NCI-H1105 (cell line): ENCODE measurements at regions not wholly inside any gene's neighbourhood (a gene's known extent, or its start where the extent isn't known, plus 50 kb on each side); places are given as distances from the start of the nearest gene placed in this dataset.
"Not testable (repeated sequence)": the region's sequence is repeated elsewhere in the genome, so short reads cannot be mapped to it uniquely, and the experiment has no call there.

Experiments used
- DNase-seq: peaks from one replicate; lab custom pipeline; 2025; lab: John Stamatoyannopoulos, UW

DNA sequence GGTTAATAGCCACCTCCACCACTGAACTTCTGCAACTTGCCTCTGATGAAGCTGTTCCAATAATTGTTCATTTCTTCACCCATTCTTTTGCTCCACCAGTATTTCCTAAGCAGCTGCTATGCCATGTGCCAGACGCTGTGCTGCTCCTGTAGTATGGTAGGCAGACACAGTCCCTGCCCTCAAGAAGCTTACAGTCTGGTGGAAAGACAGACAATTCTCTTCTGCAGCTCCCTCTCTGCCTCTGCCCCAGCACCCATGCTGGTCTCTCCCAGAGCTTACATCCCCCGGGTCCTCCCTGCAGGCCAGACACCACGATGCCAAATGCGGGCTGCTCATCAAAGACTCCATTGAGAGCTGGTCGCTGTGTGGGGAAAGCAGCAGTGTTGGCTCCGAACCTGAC lies 111.6 kb upstream of the ESRRB start:
- DNase-seq = no peak

DNA sequence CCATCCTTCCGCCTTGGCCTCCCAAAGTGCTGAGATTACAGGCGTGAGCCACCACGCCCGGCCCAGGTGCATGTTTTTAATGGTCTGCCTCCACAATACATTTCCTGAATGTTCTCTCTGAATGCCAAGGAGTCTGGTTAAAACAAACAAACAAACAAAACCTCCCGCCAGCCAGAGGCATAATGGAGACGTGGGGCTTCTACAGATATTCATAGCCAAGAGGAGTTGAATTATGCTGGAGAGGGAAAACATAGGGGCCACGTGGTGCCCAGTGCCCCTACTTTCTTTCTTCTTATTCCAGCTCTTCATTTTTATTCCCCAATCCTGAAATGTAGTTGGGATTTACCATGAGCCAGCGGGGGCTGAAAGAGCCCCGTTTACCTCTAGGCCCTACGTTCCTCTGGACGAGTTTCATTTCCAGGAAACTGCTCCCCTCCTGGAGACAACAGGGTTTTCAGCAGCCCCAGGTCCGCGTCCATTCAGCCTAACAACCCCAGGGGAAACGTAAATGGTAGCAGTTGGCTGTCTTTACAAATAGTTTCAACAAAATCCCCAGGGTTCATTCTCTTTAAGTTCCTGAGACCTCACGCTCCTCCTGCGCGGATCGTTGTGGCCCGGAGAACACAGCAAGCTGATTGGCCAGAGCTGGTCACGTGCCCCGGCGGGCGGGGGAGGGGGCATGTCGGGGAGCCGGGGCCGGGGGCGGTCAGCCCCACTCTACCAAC lies 108.5 kb upstream of the ESRRB start:
- peak; percentile 33 for DNase-seq

DNA sequence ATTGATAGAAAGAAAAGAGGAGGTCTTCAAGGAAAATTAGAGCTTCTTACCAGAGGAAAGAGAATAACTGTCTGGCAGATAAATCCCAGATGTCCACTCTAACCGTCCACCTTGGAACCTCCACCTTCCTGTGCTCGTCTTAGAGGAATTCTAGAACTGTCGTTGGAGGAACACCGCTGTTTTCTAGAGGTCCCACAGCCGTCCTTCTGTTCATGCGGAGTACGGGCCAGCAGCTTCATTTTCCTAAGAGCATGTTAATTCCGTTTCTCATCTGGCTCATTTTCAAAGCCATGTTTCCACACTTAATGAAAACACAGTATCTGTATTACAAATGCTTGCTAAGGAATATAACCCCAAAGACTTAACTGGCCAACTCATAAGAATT lies 107.9 kb upstream of the ESRRB start:
- no peak for DNase-seq

DNA sequence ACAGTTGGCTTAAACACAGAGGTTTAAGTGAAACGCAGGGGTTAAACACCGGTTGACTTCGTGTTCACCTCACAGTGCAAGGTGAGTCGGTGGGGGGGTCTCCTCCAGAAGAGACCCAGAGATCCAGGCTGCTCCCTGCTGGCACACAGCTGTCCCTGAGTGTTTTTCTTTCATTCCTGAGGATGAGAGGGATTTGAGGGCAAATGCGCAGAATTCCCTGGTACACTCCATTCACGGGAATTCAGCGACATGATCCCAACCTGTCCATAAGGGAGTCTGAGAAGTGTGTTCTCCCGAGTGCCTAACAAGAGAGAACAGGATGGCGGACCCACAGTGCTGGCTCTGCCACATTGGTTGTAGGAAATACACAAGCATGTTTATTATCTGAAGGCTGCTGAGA lies 107.2 kb upstream of the ESRRB start:
- DNase-seq = no peak

DNA sequence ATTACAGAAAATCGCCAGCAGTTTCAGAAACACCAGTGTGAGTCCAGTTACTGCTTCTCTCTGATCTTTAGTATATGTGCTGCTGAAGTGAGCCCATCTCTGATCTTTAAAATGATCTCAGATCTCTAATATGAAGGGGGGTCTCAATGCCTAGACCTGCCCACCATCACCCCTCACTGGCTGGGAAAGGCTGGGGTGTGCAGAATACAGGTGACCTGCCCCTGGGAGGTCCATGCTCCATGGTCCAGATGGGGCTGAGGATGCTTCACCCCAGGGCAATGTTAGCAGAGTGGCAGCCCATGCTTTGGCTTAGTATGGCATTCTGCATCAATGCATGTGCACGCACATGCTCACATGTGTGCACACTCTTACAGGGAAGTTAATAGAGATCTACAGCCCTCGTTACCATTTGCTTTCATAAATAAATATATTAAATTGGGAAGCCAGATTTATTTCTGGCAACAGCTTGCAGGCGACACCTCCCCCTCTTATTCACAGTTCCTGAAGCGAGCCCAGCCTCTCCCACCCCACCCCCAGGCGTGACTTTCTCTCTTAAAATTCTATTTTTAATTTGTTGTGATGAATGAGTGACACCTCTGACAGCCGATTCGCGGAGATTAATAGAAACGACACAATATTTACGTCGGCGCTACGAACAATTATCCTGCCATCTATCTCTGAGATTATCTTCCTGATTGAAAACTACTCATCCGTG lies 104.7 kb upstream of the ESRRB start:
- DNase-seq = no peak

DNA sequence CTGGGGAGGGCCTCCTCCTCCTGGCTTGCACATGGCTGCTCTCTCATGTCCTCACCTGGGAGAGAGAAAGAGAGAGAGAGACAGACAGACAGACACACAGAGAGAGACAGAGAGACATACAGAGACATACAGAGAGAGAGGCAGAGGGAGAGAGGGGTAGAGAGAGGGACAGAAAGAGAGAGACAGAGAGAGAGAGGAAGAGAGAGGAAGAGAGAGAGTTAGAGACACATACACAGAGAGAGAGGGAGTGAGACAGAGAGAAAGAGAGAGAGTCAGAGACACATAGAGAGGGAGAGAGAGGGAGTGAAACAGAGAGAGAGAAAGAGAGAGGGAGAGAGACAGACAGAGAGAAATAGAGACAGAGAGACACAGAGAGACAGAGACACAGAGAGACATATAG lies 103.6 kb upstream of the ESRRB start:
- DNase-seq = no peak

DNA sequence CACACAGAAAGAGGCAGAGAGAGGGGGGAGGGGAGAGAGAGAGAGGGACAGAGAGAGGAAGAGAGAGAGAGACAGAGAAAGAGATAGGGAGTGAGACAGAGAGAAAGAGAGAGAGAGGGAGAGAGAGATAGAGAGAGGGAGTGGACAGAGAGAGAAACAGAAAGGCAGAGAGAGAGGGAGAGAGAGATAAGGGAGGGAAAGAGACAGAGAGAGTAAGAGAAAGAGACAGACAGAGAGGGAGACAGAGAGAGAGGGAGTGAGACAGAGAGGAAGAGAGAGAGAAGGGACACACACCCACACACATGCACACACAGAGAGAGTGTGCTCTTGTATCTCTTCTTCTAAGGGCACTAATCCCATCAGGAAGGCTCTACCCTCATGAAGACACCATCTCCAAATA lies 103.2 kb upstream of the ESRRB start:
- DNase-seq = no peak

DNA sequence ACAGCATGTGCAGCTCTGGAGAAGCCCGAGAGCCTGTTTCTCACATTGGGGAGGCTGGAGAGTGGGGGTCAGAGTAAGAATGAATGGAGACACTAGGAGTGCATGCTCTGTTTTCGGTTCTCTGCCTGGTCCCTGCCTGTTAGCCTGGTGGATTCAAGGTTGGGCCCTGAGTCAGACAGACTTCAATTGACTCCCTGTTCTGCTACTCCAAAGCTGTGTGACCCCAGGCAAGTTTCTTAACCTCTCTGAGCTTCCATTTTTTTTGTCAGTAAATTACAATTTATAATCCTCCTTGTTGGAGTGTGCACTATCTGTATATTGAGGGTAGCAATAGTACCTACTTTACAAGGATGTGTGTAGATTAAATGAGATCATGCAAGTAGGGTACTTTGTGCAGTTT lies 102.6 kb upstream of the ESRRB start:
- DNase-seq = no peak

DNA sequence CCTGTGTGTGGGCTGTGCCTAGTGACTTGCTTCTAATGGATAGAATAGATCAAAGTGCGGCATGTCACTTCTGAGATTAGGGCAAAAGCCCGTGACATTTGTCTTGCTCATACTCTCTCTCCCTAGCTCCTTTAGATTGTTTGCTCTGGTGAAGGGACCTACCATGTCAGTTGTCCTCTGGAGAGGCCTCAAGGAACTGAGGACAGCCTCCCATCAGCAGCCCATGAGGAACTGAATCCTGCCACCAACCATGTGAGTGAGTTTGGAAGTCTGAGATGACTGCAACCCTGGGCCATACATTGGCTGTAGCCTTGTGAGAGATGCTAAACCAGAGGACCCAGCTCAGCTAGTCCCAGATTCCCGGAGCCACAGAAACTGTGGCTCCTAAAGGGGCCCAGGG lies 101.6 kb upstream of the ESRRB start:
- DNase-seq = no peak

DNA sequence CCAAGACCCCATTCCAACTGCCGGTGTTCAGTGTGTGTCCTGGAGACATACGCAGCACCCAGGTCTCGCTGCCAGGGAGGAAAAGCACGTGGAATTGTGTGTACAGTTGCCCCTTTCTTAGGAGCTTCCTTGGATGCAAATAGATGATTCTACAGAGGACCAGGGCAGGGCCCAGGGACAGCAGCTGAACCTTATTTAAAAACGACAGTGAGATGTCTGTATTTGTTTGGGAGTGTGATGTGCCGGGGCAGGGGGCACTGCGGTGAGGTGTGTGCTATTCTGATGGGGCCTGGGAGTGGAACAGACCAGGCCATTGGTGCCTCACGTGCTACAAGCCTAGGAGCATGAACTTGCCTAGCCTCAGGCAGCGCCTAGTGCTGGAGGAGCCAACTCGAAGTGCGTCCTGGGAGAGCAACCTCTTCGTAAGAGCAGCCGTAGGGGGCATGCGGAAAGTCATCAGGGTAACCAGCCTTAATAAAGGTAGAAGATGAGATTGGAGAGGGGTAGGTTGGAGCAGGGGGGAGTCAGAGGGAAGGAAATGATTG lies 98.3 kb upstream of the ESRRB start:
- DNase-seq = no peak

DNA sequence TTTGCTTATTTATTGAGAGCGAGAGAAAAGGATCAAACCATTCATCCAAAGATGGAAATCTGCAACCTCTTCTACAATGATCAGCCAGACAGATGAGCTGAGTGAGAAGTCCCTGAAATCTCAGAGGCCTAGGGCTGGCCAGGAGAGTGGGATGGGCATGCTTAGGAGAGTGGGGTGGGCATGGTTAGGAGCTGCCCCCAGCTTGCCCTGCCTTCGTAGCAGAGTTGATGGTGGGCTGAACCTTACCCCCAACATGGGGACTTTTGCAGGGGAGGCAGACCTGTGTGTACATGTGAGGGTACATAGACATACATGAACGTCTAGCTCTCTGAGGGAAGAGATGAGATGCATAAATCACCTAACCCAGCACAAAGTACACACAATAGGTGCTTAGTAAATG lies 95.7 kb upstream of the ESRRB start:
- DNase-seq = no peak

DNA sequence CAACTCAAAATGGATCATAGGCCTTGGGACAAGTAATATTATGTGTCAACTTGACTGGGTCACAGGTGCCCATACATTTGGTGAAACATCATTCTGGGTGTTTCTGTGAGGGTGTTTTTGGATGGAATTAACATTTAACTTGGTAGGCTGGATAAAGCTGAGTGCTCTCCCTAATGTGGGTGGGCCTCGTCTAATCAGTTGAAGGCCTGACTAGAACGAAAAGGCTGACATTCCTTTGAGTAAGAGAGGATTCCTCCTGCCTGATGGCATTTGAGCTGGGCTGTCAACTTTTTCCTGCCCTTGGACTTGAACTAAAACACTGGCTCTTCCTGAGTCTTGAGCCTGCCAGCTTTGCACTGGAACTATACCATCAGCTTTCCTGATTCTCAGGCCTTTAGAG lies 93.4 kb upstream of the ESRRB start:
- DNase-seq = no peak

DNA sequence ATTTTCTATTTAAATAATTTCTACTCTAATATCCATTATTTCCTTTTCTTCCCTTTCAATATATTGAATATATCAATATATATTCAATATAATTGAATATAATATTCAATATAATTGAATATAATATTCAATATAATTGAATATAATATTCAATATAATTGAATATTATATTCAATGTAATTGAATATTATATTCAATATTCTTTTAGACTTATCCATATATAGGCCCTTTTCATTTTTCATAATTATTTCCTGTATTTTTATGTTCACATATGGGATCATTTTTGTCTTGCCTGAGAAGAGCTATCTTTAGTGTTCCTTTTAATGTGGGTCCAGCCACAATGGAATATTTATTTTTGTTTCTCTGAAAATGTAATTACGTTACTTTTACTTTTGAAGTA lies 88.9 kb upstream of the ESRRB start:
- no peak for DNase-seq

DNA sequence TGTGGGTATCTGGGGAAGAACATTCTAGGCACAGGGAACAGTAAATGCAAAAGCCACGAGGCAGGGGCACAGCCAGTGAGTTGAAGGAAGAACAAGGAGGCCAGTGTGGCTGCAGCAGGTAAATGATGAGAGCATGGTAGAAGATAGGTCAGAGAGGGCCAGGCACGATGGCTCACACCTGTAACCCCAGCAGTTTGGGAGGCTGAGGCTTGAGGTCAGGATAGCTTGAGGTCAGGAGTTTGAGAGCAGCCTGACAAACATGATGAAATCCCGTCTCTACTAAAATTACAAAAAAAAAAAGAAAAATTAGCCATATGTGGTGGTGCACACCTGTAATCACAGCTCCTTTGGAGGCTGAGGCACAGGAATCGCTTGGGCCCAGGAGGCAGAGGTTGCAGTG lies 86.7 kb upstream of the ESRRB start:
- DNase-seq = no peak

DNA sequence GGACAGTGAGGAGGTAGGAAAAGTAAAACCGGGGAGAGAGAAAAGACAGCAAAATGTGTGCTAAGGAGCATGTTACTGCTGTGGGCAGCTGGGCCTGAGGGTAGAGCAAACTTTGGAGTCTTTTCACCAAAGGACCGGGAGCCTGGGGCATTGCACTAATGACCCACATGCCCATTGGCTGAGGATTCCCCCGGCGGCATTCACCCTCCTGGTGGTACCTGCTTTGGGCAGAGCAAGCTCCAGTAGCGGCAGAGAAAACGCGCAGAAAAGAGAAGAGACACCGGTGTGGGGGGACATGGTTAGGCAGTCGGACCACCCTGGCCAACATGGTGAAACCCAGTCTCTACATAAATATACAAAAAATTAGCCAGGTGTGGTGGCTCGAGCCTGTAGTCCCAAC lies 83.4 kb upstream of the ESRRB start:
- no peak for DNase-seq

DNA sequence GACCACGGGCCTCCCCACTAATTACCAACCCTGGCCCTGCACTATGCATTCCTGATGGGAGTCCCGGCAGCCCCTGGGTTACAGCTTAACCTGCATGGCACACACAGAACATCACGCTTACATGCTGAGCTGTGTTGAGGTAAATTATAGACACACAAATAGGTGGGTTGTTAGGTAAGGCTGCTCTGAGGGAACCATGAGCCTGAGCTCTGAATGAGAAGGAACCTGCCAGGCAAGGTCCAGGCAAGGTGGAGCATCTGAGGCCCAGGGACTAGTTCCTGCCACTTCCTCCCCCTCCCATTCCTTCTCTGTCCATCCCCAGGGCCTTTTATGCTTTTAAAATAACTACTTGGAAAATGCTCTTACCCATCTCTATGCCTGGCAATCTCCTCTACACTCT lies 82.7 kb upstream of the ESRRB start:
- DNase-seq = no peak

DNA sequence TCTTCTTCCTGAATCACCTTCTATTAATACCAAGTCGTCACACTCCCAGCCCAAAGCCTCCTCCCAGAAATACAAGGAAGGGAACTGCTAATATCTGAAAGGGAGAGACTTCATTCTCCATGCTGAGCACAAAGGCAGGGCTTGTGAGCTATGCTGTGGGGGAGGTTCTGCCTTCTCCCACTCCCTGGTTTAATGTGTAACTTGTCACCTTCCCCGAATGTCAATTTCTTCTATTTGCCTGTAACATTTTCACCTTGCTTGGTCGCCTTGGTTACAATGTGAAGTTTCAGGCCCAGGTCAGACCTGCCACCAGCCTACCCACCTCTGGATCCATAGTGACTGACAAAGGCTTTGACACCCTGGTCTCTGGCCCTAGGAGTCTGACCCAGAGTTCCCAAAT lies 82.0 kb upstream of the ESRRB start:
- no peak for DNase-seq

DNA sequence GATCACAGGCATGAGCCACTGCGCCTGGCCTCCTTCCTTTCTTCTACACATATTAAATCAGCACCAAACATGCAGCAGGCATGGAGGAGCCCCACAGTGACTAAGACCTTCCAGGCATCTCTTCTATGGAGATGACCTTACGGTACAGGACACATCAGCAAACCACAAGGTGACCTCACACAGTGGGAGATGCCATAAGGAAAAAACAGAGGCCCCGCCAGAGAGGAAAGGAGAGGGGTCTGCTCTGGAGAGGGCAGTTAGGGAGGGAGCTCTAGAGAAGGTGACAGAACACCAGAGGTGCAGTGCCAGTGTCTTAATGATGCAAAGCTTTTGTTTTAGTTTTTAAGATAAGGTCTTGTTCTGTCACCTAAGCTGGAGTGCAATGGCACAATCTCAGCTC lies 81.1 kb upstream of the ESRRB start:
- DNase-seq = no peak

DNA sequence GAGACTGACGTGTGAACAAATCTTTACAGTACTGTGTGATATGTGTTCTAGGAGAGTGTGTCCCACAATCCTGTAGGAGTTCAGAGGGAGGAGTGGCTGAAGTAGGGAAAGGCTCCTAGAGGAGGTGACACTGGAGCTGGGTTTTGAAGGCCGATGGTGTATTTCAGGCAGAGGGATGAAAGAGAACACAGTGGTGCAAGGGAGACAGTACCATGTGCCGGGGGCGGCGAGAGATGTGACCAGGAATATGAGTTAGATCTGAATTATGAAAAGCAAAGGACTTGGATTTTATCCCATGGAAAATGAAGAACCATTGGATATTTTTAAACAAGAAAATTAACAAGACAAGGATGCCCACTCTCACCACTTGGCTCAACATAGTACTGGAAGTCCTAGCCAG lies 77.0 kb upstream of the ESRRB start:
- no peak for DNase-seq

DNA sequence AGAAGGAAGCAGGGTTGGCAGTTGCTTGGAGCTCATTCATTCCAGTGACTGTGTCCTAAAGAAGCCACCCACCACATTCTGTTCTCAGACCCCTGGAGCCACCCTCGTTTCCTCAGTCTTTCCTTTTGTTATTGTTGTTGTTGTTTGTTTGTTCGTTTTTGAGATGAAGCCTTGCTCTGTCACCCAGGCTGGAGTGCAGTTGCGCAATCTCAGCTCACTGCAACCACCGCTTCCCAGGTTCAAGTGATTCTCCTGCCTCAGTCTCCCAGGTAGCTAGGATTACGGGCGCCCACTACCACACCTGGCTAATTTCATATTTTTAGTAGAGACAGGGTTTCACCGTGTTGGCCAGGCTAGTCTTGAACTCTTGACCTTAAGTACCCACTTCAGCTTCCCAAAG lies 72.7 kb upstream of the ESRRB start:
- not testable (repeated sequence) for DNase-seq

DNA sequence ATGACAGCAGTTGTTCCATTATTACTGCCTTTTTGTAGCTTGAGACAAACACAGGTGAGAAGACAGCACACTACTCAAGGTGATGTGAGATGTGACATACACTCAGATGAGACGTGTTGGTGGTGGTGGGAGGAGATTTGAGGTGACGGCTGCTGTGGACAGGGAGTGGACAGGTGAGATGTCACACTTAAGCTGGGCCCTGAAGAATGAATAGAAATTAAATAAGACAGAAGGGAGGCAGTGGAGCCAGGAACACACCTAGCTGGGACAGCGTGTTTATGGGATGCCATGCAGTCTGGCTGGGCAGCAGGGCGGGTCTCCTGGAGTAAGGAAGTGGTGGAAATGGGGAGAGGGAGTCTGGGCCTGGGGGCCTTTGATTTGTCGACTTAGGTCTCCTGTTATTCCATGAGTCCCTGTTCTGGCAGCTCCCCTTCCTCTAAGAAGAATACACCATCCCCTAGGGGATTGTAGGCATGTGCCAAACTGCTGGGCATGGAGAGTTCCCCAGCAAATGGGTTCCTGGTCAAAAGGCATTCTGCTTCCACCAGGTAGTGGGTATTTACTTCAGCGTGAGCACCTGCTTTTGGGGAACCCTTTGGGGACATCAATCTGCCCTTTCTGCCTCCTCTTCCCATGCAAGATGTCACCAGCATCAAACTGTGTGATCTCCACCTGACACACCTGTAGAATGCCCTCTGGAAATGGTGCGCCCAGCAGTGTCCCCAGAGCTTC lies 71.2 kb upstream of the ESRRB start:
- no peak for DNase-seq

DNA sequence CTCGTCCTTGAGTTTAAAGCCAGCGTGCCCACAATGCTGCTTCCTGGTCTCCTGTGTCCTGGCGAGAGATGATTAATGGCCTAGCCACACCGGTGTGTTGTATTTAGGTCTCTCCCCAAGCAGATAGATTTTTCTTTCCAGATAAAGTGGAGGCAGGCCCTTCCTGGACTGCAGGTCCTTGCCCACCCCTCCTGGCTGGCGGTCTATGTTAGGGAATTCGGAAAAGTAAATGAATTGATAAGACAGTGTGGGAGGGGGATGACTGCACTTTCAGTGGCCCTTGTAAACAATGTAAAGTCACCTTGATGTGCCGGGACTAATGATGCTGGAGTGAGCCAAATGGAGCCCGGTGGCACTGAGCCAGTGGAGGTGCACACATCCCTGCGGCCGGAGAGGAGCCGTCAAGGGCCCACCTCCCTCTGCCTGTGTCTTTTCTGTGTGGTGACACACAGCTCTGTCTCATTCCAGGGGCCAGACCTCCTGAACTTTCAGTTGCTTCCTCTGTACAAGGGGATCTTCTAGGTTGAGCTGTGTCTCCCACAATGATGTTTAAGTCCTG lies 70.6 kb upstream of the ESRRB start:
- no peak for DNase-seq

DNA sequence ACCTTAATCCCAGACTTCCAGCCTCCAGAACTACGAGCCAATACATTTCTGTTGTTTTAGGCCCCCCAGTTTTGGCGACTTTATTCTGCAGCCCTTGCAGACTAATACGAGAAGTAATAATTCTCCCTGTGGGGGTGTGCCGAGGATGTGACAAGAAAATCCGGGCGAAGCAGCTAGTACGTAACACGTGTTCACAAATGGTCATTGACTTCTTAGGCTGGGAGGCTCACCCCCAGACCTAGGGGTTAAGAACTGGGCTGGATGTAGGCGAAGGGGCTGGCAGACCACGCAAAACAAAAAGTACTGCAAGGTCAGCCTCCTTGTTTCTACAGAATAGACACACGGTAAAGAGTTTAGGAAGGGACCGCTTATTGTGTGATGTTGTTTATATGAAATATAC lies 69.8 kb upstream of the ESRRB start:
- DNase-seq = no peak
